Renal cortex interstitium (tissue), 11 donors: ENCODE measurements at regions not wholly inside any gene's neighbourhood (a gene's known extent, or its start where the extent isn't known, plus 50 kb on each side); places are given as distances from the start of the nearest gene placed in this dataset.
A peak's percentile ranks its signal among the peaks of the same experiment; 100 is the strongest.
"Not testable (repeated sequence)": the region's sequence is repeated elsewhere in the genome, so short reads cannot be mapped to it uniquely, and the experiment has no call there.

Experiments used
- DNase-seq, 11 donors: peaks; one replicate each; pipeline ENCODE4 v3.0.0-alpha.2; 2013; ENCODE audit warnings: low read depth in 9 of 11, low spot score in 4 of 11; ENCODE audit errors: extremely low read depth in 1 of 11

- no peak for DNase-seq
These were observed 137.2 kb downstream of the DLL1 start for GRCh38 chr6:170153436-170154319.

DNA sequence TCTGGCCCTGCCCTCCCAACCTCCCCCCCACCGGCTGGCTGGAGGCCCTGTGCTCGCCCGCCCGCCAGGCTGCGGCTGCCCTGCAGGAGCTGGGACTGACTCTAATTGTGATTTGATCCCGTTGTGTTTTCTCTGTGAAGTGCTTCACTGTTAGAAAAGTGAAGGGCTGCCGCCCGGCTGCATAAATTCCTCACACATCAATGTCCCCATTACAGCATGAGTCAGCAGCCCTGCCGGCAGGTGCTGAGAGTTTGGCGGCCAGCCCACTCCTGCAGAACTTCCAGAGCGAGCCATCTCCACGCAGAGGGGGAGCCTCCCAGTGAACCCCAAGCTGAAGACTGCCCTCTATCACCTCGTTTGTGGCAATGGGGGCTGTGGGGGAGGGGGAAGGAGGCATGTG is 137.9 kb downstream of the DLL1 start:
- DNase-seq: peak in 3 of 11 donors; percentile 43 to 55 (median 53)

- no peak for DNase-seq
These were observed 138.6 kb downstream of the DLL1 start for GRCh38 chr6:170152124-170152926.

DNA sequence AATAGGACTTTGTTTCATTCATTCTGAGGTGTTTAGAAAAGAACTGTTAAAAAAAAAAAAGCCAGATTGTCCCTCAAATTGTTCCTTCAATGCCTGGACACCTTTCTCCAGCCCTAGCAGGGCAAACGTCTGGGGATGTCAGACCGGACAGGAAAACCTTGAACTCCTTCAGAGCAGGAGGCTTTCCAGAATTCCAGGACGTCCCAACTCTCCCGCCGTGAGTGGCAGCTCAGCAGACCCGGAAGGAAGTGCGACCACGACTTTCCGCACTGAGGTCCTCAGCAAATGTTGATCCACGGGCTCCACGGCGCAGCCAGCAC is 139.1 kb downstream of the DLL1 start:
- no peak for DNase-seq

DNA sequence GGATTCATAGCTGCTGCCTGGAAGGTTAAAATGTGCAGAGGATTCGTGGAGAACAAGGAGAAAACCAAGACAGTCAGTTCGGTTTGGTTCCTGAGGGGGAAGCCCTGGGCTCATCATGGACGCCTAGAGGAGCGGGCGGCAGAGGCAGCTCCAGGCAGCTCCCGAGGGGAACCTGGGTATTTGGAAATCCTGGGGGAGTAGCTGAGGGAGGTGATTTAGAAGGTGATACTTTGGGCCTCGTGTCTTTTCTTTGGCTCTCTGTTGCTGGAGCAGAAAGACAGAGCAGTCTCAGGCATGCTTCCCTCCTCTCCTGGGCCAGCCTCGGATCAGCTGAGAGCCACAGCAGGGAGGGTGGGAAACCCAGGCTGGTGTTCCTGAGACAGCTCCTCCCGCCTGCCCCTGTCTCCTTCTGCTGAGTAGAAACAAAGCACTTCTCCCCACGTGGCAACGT is 139.5 kb downstream of the DLL1 start:
- no peak for DNase-seq

DNA sequence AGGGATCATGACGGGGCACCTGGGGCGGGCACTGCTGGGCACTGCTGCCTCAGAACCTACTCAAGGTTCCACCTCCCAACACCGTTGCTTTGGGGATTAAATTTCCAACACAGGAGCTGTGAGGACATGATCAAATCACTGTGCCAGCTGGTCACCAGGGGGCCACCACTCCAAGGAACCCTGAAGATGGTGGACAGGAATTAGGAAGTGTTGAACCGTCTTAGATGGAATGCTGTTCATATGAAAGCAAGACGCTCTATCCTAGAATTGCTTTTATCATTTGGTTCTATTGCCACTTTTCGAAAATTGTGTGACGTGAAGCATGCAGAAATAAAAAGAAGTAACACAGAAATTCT is 140.3 kb downstream of the DLL1 start:
- DNase-seq: no peak

GRCh38 chr6:170149681-170150589 is 140.9 kb downstream of the DLL1 start:
- DNase-seq: no peak

- no peak for DNase-seq
These were observed 142.0 kb downstream of the DLL1 start for GRCh38 chr6:170148709-170149470.

- DNase-seq: peak in 1 of 11 donors; percentile 38
These were observed 142.8 kb downstream of the DLL1 start for GRCh38 chr6:170147832-170148708.

DNA sequence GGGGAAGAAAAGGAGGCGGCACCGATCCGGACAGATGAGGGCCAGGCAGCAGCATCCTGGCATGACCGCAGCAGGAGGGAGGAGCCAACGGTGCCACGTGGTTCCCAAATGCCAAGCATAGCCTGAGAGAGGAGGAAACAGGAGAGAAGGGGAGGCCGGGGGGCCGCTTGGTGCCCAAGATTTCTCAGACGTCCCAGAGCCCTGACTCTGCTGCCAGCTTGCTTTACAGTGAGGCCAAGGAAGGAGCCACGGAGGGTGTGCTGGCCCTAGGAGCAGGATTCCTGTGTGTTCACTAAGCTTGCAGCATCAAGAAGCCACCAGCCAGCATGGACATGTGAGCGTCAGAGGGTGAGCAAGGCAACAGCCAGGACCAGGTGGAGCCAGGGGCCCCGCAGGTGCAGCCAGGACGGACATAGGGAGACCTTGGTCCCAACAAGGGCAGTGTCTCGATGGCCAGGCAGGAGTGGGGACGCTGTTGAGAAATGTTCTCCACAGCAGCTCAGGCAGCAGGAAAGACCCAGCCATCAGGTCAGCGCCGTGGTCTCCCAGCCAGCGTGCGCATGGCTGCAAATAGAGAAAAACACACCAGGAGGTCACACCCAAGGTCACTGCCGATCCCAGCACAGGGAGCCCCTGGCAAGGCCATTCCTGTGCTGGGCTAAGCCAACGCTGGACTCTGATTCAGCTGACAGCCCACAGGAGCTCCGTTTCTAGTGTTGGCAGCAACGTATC is 143.7 kb downstream of the DLL1 start:
- no peak for DNase-seq

GRCh38 chr6:170146640-170147039 is 144.2 kb downstream of the DLL1 start:
- no peak for DNase-seq

- not testable (repeated sequence) for DNase-seq
These were observed 144.7 kb downstream of the DLL1 start for GRCh38 chr6:170146131-170146530.

GRCh38 chr6:170145716-170146115 is 145.2 kb downstream of the DLL1 start:
- not testable (repeated sequence) for DNase-seq

DNA sequence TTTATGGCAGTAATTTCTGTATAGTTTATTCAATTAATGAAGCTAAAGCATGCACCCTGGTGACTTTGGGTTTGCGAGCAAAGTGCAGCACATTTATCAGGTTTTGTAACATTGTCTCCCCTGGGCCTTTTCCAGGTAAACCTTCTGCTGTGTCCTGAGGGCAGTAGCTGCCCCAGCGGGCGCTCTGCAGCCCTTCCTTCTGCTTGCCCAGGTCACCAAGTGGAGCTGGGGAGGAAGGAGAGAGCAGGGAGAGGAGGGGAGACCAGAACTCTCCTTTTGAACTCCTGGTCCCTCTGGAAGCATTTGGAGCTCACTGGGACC is 145.6 kb downstream of the DLL1 start:
- no peak for DNase-seq

DNA sequence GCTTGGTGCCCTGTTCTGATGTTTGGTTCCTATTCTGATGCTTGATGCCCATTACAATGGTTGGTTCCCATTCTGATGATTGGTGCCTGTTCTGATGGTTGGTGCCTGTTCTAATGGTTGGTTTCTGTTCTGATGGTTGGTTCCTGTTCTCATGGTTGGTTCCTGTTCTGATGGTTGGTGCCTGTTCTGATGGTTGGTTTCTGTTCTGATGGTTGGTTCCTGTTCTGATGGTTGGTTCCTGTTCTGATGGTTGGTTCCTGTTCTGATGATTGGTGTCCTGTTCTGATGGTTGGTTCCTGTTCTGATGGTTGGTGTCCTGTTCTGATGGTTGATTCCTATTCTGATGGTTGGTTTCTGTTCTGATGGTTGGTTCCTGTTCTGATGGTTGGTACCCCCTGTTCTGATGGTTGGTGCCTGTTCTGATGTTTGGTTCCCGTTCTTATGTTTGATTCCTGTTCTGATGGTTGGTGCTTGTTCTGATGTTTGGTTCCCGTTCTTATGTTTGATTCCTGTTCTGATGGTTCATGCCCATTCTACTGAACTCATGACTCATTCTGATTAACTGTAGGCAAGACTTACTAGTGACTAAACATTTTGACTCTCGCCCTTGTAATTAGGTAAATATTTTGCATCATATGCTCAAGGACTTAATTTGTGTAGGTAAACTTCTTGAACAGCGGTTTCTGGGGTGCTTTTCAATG is 146.2 kb downstream of the DLL1 start:
- no peak for DNase-seq

- DNase-seq: no peak
These were observed 147.3 kb downstream of the DLL1 start for GRCh38 chr6:170143401-170144150.
